Endodermal cell (in vitro differentiated cells): ENCODE measurements at regions not wholly inside any gene's neighbourhood (a gene's known extent, or its start where the extent isn't known, plus 50 kb on each side); places are given as distances from the start of the nearest gene placed in this dataset.
A peak's percentile ranks its signal among the peaks of the same experiment; 100 is the strongest.

Source experiments
- DNase-seq: peaks from one replicate; pipeline ENCODE4 v3.0.0-alpha.2; 2017
- H3K27ac ChIP-seq: 2 replicates; pipeline ENCODE4 v1.5.1; 2013; ENCODE audit warnings: mild to moderate bottlenecking, low read depth, low read length, moderate library complexity
- H3K27me3 ChIP-seq: 2 replicates; pipeline ENCODE4 v1.6.1; 2013; ENCODE audit warnings: mild to moderate bottlenecking, low read length, moderate library complexity; ENCODE audit not compliant: insufficient read depth, control insufficient read depth, poor library complexity, severe bottlenecking
- H3K36me3 ChIP-seq: 2 replicates; pipeline ENCODE4 v1.7.0; 2013; ENCODE audit warnings: mild to moderate bottlenecking, low read length, moderate library complexity; ENCODE audit not compliant: control insufficient read depth, insufficient read depth
- H3K4me1 ChIP-seq: one replicate; pipeline ENCODE4 v1.7.0; 2013; ENCODE audit warnings: low read length; ENCODE audit not compliant: control insufficient read depth, insufficient read depth
- H3K4me3 ChIP-seq: 2 replicates; pipeline ENCODE4 v1.5.1; 2013; ENCODE audit warnings: mild to moderate bottlenecking, low read length, moderate library complexity
- H3K9ac ChIP-seq: 2 replicates; pipeline ENCODE4 v1.6.1; 2013; ENCODE audit warnings: mild to moderate bottlenecking, low read length, moderate library complexity; ENCODE audit not compliant: poor library complexity, severe bottlenecking; ENCODE audit errors: extremely low read depth
- H3K9me3 ChIP-seq: 2 replicates; pipeline ENCODE4 v1.6.1; 2013; ENCODE audit warnings: mild to moderate bottlenecking, low read length, moderate library complexity; ENCODE audit not compliant: control insufficient read depth
- H3K27ac Mint-ChIP-seq: 2 replicates; pipeline ENCODE4 v1.8.0; 2020; ENCODE audit warnings: mixed read lengths
- H3K27me3 Mint-ChIP-seq: 2 replicates; pipeline ENCODE4 v1.8.0; 2021; ENCODE audit warnings: mild to moderate bottlenecking, mixed read lengths; ENCODE audit not compliant: insufficient read depth
- H3K36me3 Mint-ChIP-seq: 2 replicates; pipeline ENCODE4 v1.8.0; 2020; ENCODE audit warnings: low read depth, mixed read lengths
- H3K4me1 Mint-ChIP-seq: 2 replicates; pipeline ENCODE4 v1.8.0; 2020; ENCODE audit warnings: mixed read lengths
- H3K4me3 Mint-ChIP-seq: 2 replicates; pipeline ENCODE4 v1.8.0; 2020; ENCODE audit warnings: mild to moderate bottlenecking, moderate library complexity, mixed read lengths
- H3K9me3 Mint-ChIP-seq: 2 replicates; pipeline ENCODE4 v1.8.0; 2020; ENCODE audit warnings: mild to moderate bottlenecking, mixed read lengths
- CTCF ChIP-seq: fragments of 200-600 bp; sonication (generic); conservative IDR thresholded peaks from 2 replicates; pipeline ENCODE4 v1.5.0; 2021; ENCODE audit warnings: antibody characterized with exemption, mild to moderate bottlenecking
- WGBS, 2 experiments: methylation state at CpG; one replicate each; pipeline versions ENCODE4 v1.1.5 to v1.1.7; 2013; ENCODE audit warnings: missing lambda C conversion rate in 2 of 2, mixed read lengths in 1 of 2; ENCODE audit not compliant: insufficient coverage in 1 of 2, insufficient read length in 1 of 2; 5-methylcytosine and 5-hydroxymethylcytosine counted together

- no peaks in the 10 kb centered on the region for H3K36me3 ChIP-seq
- H3K9ac ChIP-seq = no peak overlapping the region
- H3K4me3 ChIP-seq = no peak overlapping the region
- H3K9me3 ChIP-seq = no peaks in the 10 kb centered on the region
- no peaks in the 10 kb centered on the region for H3K9me3 Mint-ChIP-seq
- H3K36me3 Mint-ChIP-seq = no peaks in the 10 kb centered on the region
- TF ChIP-seq CTCF = no peak
- no peak for DNase-seq
- H3K27me3 ChIP-seq = no peaks in the 10 kb centered on the region
- peak overlapping the region; percentile 46 for H3K27ac Mint-ChIP-seq
- H3K4me1 Mint-ChIP-seq = peaks cover 10% of the 10 kb centered on the region
- no peak overlapping the region for H3K4me3 Mint-ChIP-seq
- H3K27ac ChIP-seq = no peak overlapping the region
- peaks cover 4% of the 10 kb centered on the region for H3K4me1 ChIP-seq
- H3K27me3 Mint-ChIP-seq = no peaks in the 10 kb centered on the region
- WGBS, 2 experiments = 100% methylated on average over 1 of the region's 1 CpG; no CpG with 5 or more reads in 1 of the 2 experiments
These were observed 106.5 kb downstream of the HFE start for GRCh38 chr6:26193467-26194328.

GRCh38 chr6:26194329-26194701 is 107.1 kb downstream of the HFE start:
- no peak for DNase-seq
- Mint-ChIP-seq H3K27me3 (no peaks in the 10 kb centered on the region), H3K4me3 (no peak overlapping the region), H3K36me3 (no peaks in the 10 kb centered on the region), H3K27ac (peak overlapping the region; percentile 100), H3K9me3 (no peaks in the 10 kb centered on the region), H3K4me1 (peaks cover 10% of the 10 kb centered on the region)
- WGBS, 2 experiments = 88 to 100% methylated on average over 2 of the region's 3 CpGs
- peak overlapping the region; percentile 95 for H3K4me3 ChIP-seq
- no peak overlapping the region for H3K9ac ChIP-seq
- H3K36me3 ChIP-seq = no peaks in the 10 kb centered on the region
- H3K27ac ChIP-seq = no peak overlapping the region
- peaks cover 4% of the 10 kb centered on the region for H3K4me1 ChIP-seq
- TF ChIP-seq CTCF = no peak
- no peaks in the 10 kb centered on the region for H3K27me3 ChIP-seq
- no peaks in the 10 kb centered on the region for H3K9me3 ChIP-seq

- Mint-ChIP-seq H3K27me3 (no peaks in the 10 kb centered on the region), H3K4me1 (peaks cover 10% of the 10 kb centered on the region), H3K9me3 (no peaks in the 10 kb centered on the region), H3K36me3 (no peaks in the 10 kb centered on the region), H3K27ac (peak overlapping the region; percentile 100), H3K4me3 (peak overlapping the region; percentile 100)
- H3K36me3 ChIP-seq = no peaks in the 10 kb centered on the region
- peak overlapping the region; percentile 98 for H3K9ac ChIP-seq
- H3K4me3 ChIP-seq = peak overlapping the region; percentile 95
- no peak overlapping the region for H3K27ac ChIP-seq
- no peaks in the 10 kb centered on the region for H3K27me3 ChIP-seq
- no peak for TF ChIP-seq CTCF
- peaks cover 4% of the 10 kb centered on the region for H3K4me1 ChIP-seq
- H3K9me3 ChIP-seq = no peaks in the 10 kb centered on the region
- 41 to 58% methylated on average over 5 to 8 of the region's 8 CpGs for WGBS, 2 experiments
- no peak for DNase-seq
These were observed 107.7 kb downstream of the HFE start for GRCh38 chr6:26194816-26195375.
